ENCODE measurements at regions not wholly inside any gene's neighbourhood (a gene's known extent, or its start where the extent isn't known, plus 50 kb on each side); places are given as distances from the start of the nearest gene placed in this dataset.

DNA sequence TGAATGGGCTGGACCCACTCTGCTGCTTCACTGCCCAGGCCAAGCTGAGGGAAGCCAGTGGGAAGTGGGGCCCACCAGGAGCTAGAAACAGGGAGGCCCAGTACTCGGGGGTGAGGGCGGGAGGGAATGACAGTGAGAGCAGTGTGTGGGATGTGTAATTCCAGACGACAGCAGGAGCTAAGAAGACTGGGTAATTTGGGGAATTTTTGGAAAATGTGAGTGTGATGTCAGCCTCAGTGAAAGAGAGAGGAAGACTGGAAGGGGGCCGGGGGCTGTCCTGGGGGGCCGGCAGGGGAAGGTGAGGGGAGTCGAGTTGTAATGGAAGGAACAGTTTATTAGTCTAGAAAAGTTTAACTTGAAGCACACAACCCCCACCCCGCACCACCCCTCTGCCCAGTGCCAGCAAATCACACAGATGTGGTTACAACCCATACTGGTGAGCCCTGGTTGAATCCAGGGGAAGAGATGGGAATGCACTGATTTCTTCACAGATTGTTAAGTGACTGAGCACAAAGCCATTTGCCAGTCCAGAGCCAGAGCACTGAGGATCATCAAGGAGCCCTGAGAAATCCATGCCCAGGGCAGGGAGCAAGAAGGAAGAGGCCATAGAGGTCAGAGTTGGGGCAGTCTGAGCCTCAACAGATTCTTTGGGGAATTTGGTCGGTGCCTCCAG, 76.7 kb upstream of the PKDCC start:
- no peak for DNase-seq

GRCh38 chr2:41972179-41972578, 75.6 kb upstream of the PKDCC start:
- no peak for DNase-seq

- DNase-seq: no peak
Observed at GRCh38 chr2:41972819-41973218, 75.0 kb upstream of the PKDCC start.

- DNase-seq: no peak
Observed at GRCh38 chr2:41973871-41974270, 74.0 kb upstream of the PKDCC start.

DNA sequence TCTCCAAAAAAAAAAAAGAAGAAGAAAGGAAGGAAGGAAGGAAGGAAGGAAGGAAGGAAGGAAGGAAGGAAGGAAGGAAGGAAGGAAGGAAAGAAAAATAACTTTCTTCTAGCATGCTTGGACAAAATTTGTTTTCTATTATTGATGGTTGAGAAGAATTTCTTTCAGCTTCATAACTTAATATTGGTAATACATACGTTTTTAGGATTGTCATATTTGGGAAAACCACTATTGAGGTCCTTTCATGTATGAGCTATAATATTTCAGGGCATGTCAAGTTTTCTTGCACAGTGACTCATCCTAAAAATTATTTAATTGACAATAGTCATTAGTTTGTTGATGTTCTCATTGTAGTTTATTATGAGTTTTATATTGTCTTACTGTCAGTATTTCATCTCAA, 66.4 kb upstream of the PKDCC start:
- DNase-seq: no peak

DNA sequence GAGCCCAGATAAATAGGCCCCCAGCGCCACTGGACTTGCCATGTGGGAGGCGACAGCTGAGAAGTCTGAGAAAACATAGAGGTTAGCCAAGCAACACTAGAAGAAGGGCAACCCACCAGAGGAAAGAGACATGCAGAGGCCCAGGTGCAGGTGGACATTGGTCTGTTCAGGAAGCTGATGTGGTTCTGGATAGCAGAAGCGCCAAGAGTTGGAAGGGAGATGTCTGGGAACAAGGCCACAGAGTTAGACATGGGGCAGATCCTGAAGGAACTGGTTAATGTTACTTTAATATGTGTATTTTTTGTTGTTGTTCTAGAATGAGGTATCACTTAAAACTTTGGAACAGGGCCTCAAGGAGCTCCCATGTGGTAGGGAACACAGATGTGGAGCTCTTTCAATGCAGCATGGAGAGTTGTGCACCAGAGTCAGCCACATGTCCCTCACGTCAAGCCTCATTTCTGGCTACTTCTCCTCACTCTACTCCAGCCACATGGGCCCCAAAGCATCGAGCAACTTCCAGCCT, 62.2 kb upstream of the PKDCC start:
- no peak for DNase-seq

GRCh38 chr2:41989501-41990180, 58.2 kb upstream of the PKDCC start:
- DNase-seq: no peak

GRCh38 chr2:41990245-41990644, 57.6 kb upstream of the PKDCC start:
- no peak for DNase-seq

DNA sequence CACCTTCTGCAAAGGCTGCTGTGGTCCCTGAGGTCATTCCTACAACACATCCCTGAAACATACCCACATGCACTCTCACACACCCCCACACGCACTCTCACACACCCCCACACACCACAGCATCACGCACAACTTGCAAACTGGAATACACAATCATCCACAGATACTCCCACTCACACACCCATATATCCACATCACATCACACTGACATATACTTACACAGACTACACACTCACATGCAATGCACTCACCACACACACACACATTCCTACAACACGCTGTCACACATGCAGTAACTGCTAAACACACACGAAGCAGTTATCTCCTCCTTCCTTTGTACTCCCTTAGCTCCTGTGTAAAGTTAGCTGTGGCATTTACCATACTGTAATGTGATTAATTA, 57.1 kb upstream of the PKDCC start:
- no peak for DNase-seq

- DNase-seq: no peak
Observed at GRCh38 chr2:41992056-41992642, 55.7 kb upstream of the PKDCC start.

- DNase-seq: no peak
Observed at GRCh38 chr2:41992671-41993434, 55.0 kb upstream of the PKDCC start.

DNA sequence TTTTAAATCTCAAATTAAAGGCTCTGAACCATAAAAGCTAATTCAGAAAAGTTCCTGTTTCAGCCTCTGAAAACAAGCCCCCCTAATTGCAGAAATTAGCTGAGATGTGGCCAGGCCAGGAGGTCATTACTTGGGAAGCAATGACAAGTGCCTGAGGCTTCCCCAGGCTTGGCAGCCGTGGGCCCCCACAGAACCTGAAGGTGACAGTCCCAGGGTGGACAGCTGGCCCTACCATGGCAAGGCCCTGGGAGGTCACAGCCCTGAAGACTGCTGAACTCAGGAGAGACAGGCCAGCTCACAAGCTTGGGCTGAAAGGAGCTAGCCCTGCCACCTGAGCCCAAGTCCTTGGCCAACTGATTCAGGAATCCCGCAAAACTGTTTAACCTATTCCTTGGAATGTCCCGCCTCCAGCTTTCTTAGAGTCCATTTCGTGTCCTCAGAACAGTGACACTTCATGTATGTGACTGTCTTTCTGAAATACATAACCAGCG, 54.3 kb upstream of the PKDCC start:
- DNase-seq: no peak

DNA sequence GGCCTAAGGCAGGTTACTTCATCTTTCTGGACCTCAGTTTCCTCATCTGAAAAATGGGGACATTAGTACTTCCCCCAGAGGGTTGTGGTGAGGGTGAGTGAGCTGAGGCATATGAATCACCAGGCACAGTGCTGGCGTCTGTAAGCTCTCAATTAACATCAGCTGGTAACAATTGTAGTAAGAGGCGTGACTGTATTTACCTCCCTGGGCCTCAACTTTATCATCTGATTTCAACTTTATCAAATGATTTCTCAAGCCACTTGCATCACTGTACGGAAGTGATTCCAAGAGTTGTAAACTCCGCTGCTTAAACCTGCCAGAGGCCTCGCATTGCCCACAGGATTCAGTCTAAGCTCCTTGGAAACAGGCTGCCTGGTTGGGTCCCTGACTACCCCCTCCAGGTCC, 53.6 kb upstream of the PKDCC start:
- no peak for DNase-seq

DNA sequence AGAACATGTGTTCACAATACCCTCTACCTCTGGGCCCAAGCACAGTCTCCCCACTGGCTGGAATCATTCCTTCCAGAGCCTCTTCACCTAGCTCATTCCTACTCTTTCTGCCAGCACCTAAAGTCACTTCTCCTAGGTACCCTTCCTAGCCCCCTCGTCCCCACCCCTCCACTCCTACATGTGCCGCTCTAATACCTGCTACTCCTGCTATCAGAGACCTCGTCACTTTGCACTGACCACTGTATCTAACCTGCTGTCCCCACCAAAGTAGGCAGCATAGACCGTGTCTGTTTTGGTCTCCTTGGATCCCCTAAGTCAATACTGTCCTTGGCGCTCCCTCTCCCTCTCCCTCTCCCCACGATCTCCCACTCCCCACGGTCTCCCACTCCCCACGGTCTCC, 53.2 kb upstream of the PKDCC start:
- no peak for DNase-seq

- DNase-seq: no peak
Observed at GRCh38 chr2:41997561-41997960, 50.3 kb upstream of the PKDCC start.

Measured in NCI-H446 (cell line).